ENCODE measurements at regions not wholly inside any gene's neighbourhood (a gene's known extent, or its start where the extent isn't known, plus 50 kb on each side); places are given as distances from the start of the nearest gene placed in this dataset.
"Not testable (repeated sequence)": the region's sequence is repeated elsewhere in the genome, so short reads cannot be mapped to it uniquely, and the experiment has no call there.

DNA sequence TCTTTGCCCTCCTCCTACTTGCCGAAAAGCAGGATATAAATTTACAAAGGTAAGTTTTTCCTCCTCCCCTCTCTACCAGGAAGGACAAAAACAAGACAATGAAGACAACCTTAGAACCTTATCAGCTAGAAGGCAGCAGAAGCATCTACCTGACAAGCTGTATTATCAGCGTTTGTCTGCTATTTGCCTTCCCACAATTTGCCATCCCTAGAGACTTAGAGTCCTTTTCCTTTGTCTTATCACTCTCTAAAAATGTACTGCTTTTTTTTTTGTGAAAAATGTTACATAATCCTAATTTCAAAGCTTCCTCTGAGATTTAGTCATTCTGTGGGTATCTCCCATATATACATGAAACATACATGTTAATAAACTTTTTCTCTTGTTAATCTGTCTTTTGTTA is 176.9 kb upstream of the PROK2 start:
- DNase-seq (ENCODE audit: low read depth): no peak

DNA sequence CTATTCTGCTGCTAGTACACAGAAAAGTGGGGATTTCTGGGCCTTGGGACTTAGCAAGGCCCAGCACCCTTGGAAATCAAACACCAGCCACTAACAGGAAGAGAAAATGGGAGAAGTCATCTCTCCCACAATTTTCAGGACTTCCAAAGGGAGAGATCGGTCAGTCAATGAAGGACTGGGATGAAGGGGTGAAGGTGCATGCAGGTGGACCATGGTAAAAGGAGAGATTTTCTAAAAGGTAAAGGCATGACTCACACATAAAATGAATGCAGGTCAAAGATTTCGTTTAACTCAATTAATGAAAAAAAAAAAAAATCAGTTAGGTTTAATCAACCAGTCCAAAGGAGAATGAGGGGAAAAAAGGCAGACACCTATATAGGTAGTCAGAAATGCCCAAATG is 176.4 kb upstream of the PROK2 start:
- DNase-seq (ENCODE audit: low read depth): no peak

- DNase-seq (ENCODE audit: low read depth): no peak
Observed at GRCh38 chr3:71958533-71958932, 173.6 kb upstream of the PROK2 start.

GRCh38 chr3:71956716-71957115 is 171.8 kb upstream of the PROK2 start:
- no peak for DNase-seq (ENCODE audit: low read depth)

DNA sequence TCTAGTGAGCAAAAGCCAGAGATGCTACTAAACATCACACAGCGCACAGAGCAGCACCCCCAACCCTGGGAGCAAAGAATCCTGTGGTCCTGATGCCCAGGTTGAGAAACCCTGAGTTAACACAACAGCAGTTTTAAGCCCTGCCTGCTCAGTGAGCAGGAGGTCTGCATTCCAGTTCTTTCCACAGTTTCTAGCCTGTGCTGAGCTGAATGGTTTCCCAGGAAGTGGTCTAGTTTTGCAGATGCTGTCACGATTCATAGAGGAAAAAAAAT is 171.1 kb upstream of the PROK2 start:
- DNase-seq (ENCODE audit: low read depth): no peak

DNA sequence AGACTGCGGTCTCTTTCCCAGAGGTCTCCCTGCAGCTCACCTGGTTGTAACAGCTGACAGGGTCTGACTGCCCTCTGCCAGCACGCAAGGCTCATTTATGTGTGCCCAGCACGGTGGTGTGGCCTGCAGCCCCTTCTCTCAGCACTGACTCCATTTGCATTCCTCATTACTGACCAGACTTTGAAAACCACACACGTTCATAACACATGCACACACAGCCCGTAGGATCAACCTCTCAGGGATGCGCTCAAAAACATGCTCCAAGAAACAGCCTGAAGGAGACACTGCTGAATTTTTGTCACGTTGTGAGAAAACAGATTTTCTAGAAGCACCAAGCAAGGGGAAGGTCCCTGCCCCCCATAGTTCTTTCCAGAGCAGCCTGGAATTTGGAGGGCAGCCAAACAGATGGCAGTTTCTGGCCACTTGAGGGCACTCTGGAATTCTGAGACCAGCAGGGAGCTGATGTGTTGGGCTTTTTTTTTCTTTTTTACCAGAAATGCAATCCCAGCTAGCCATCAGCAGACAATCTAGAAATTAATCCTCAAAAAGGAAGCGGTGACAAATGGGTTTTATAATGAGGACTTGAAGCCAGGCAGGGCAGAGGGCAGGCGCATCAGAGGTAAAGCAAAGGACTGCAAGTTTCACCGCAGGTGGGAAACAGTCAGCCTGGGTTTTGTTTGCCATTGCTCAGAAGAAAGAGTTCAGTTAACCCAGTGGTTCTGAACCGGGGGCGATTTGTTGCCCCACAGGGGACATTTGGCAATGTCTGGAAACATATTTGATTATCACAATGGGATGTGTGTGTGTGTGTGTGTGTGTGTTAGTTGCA is 170.5 kb upstream of the PROK2 start:
- DNase-seq (ENCODE audit: low read depth): peak; percentile 72

DNA sequence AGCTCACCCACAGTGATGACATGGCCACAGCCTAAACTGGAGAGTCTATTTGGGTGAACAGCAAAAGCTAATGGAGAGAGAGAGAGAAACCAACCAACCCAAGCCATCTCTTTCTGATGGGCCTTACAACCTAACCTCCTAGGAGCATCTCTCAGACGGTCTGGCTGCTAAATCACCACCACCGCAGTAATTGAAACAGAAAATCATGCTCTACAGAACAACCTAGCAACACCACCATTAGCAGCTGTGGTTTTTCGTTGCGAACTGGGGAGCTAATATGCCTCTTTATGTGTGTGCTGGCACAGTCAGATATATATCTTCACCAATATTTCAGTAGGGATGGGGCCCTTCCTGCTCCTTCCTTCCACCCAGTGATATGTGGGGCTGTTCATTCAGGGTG is 166.9 kb upstream of the PROK2 start:
- no peak for DNase-seq (ENCODE audit: low read depth)

- no peak for DNase-seq (ENCODE audit: low read depth)
Observed at GRCh38 chr3:71951361-71951760, 166.4 kb upstream of the PROK2 start.

DNA sequence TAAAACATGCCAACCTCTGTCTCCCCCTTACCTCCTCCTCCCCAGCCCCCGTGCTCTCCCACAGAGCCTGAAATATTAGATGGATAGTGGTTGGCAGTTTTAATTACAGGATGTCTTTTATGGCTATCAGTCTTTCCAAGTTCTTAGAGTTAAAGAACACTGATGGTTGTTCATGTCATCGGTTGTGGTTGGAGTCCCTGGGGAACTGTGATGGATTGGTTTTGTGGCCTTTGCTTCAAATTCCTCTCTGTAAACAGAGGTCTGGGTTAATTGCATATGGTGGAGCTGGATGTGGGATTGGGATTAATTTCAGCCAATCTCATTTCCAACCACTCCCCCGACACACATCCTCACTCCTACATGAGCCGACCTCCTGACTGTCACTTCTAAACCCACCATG is 164.5 kb upstream of the PROK2 start:
- peak; percentile 4 for DNase-seq (ENCODE audit: low read depth)

GRCh38 chr3:71944482-71945065 is 159.6 kb upstream of the PROK2 start:
- no peak for DNase-seq (ENCODE audit: low read depth)

- no peak for DNase-seq (ENCODE audit: low read depth)
Observed at GRCh38 chr3:71942432-71943187, 157.7 kb upstream of the PROK2 start.

GRCh38 chr3:71940486-71940885 is 155.5 kb upstream of the PROK2 start:
- no peak for DNase-seq (ENCODE audit: low read depth)

GRCh38 chr3:71938081-71938480 is 153.1 kb upstream of the PROK2 start:
- DNase-seq (ENCODE audit: low read depth): not testable (repeated sequence)

DNA sequence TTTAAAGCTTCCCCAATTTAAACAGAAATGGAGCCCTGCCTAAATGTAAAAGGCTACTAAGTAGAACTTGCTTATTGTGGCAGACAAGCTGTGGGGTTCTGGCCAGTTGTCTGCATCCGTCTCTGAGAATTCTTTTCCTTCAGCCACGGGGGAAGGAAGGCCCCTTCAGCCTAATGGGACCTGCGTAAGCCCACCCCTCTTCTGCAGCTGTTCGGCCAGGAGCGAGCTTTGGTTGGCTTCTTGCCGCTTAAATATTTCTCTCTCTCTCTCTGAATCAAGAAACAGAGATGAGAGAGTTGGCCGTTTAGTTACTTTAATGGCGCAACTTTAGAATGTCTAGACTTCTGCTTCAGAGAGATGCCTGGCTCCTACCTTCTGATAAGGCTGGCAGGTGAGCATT is 151.7 kb upstream of the PROK2 start:
- no peak for DNase-seq (ENCODE audit: low read depth)

DNA sequence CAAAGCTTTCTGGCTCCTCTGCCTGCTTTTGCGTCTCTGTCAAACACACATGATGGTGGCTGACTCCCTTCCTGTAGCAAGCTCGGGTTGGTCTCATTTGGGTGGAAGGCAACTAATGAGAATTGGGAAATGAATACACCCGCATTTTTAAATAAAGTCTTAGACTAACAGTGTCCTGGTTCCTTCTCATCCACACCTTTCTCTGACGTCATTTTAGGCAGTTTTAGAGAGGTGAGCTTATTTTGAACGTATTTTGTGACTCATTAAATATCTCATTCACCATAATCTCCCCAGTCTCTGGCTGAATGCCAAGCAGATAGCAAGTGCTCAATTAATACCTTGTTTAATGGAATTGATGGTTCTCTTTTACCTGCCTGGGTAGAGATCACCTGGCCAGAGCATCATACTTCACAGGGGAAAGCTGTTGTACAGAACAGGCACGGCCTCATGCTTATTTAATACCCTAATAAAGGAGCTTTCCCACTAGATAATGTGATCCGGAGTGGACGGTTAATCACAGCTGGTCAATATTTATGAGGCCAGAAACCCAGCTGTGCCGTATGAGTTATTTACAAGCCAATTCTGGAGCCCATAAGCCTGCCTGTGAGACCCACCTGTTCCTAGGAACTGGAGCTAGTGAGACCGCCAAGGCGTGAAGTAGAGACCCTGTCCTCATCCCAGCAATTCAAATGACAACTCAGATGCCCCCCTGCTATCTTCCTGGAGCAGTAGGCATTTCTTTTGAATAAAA is 149.7 kb upstream of the PROK2 start:
- no peak for DNase-seq (ENCODE audit: low read depth)

GRCh38 chr3:71931922-71932321 is 147.0 kb upstream of the PROK2 start:
- no peak for DNase-seq (ENCODE audit: low read depth)

GRCh38 chr3:71930056-71930991 is 145.4 kb upstream of the PROK2 start:
- peak; percentile 7 for DNase-seq (ENCODE audit: low read depth)

GRCh38 chr3:71928212-71928611 is 143.3 kb upstream of the PROK2 start:
- DNase-seq (ENCODE audit: low read depth): no peak

GRCh38 chr3:71927505-71928066 is 142.6 kb upstream of the PROK2 start:
- no peak for DNase-seq (ENCODE audit: low read depth)

DNA sequence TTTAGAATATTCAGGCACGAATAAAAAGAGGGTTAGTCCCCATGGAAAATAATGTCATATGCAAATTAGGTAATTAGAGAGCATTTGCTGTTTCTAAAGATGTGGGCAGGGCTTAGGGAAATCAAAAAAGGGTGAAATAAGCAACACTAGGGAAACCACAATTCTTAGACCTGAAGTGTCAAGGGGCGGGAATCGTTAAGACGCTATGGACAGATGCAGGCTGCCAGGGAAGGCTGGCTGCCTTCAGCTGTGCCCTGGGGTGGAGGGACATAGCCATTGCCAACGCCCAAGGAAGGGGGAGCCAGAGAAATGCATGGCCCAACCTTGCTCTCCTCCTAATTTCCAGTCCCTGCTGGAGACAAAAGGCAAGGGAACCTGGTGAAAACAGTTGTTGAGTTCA is 141.7 kb upstream of the PROK2 start:
- DNase-seq (ENCODE audit: low read depth): no peak

DNA sequence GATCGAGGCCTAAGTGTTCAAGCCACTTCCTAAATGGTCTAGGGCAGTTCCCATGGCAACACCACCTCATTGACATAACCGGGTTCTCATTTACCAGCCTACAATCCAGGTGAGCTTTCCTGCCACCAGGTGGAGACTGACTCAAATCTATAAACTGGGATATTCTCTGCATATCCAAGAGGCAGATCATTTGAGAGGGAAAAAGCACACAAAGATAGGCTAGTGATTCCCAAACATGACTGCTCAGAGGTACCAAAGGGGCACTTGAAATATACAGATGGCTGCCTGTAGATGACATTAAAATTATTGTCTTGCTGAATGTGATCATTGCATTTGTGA is 141.3 kb upstream of the PROK2 start:
- DNase-seq (ENCODE audit: low read depth): no peak

Measured in GM04504 (cell line).